Coronary artery (tissue), 2 donors: ENCODE measurements at regions not wholly inside any gene's neighbourhood (a gene's known extent, or its start where the extent isn't known, plus 50 kb on each side); places are given as distances from the start of the nearest gene placed in this dataset.

Experiments
- DNase-seq: peaks from one replicate; pipeline ENCODE4 v3.0.0-alpha.2; 2017; ENCODE audit warnings: low spot score
- H3K27ac ChIP-seq, 2 donors: fragments of 200-600 bp; sonication (generic); one replicate each; pipeline ENCODE4 v1.5.1; 2016 to 2019
- H3K4me3 ChIP-seq: fragments of 200-600 bp; sonication (generic); 2 replicates; pipeline ENCODE4 v1.5.1; 2016; ENCODE audit warnings: mild to moderate bottlenecking, moderate library complexity
- CTCF ChIP-seq: fragments of 200-600 bp; sonication (generic); IDR thresholded peaks from one replicate; pipeline ENCODE4 v1.5.1; 2019; ENCODE audit warnings: antibody characterized with exemption

GRCh38 chr5:6224406-6224805, 153.9 kb downstream of the MED10 start:
- H3K27ac ChIP-seq, result no peak overlapping the region
- no peak for TF ChIP-seq CTCF
- no peak overlapping the region for H3K4me3 ChIP-seq
- DNase-seq, result no peak

- DNase-seq, result no peak
- no peak overlapping the region for H3K4me3 ChIP-seq
- no peak for TF ChIP-seq CTCF
These were observed 155.4 kb downstream of the MED10 start for GRCh38 chr5:6222899-6223298.

GRCh38 chr5:6222121-6222520, 156.2 kb downstream of the MED10 start:
- DNase-seq, result no peak
- no peak for TF ChIP-seq CTCF
- no peak overlapping the region for H3K4me3 ChIP-seq
- H3K27ac ChIP-seq, result no peak overlapping the region

More at GRCh38 chr5:6222899-6223298, 155.4 kb downstream of the MED10 start:
- H3K27ac ChIP-seq, result no peak overlapping the region

- Histone ChIP-seq H3K27ac (no peak overlapping the region), H3K4me3 (no peak overlapping the region)
- TF ChIP-seq CTCF, result no peak
- no peak for DNase-seq
These were observed 157.2 kb downstream of the MED10 start for GRCh38 chr5:6221141-6221626.

- no peak for DNase-seq
These were observed 157.8 kb downstream of the MED10 start for GRCh38 chr5:6220346-6221088.

GRCh38 chr5:6218517-6218916, 159.8 kb downstream of the MED10 start:
- H3K27ac ChIP-seq, result no peak overlapping the region
- TF ChIP-seq CTCF, result no peak
- no peak overlapping the region for H3K4me3 ChIP-seq
- DNase-seq, result no peak

More at GRCh38 chr5:6220346-6221088, 157.8 kb downstream of the MED10 start:
- no peak for TF ChIP-seq CTCF
- Histone ChIP-seq H3K4me3 (no peak overlapping the region), H3K27ac (no peak overlapping the region)

GRCh38 chr5:6218116-6218515, 160.2 kb downstream of the MED10 start:
- no peak for DNase-seq
- H3K27ac ChIP-seq, result no peak overlapping the region
- H3K4me3 ChIP-seq, result no peak overlapping the region
- no peak for TF ChIP-seq CTCF
